ENCODE measurements at regions not wholly inside any gene's neighbourhood (a gene's known extent, or its start where the extent isn't known, plus 50 kb on each side); places are given as distances from the start of the nearest gene placed in this dataset.

DNA sequence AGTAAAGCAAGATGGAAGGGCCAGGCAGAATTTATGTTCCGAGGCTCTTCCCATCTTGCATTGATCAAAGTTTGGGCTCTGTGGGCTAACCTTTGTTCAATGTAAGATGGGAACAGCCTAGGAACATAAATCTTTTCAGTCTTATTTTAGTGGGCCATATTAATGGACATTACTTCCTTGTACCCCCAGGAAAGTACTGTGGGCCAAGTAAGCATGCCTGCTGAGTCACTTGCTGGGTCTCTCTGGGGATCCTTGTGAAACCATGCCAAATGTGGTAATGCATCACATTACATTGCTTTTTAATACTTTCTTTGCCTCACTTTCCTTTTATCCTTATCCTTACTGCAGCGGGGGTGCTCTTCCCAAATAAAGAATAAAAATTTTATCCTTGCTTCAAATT lies 349.5 kb upstream of the POU1F1 start:
- H4K20me1 ChIP-seq (ENCODE audit: control insufficient read depth, extremely low read depth, insufficient read depth, low read length) = no peaks in the 10 kb centered on the region
- H3K36me3 ChIP-seq (ENCODE audit: control insufficient read depth in 2 of 2, extremely low read depth in 1 of 2, insufficient read depth in 2 of 2, low read length in 2 of 2) = no peaks in the 10 kb centered on the region
- H3K27me3 ChIP-seq (ENCODE audit: control insufficient read depth, extremely low read depth, insufficient read depth, low read length) = no peaks in the 10 kb centered on the region
- H3K9me1 ChIP-seq (ENCODE audit: control insufficient read depth, extremely low read depth, insufficient read depth, low read length) = no peaks in the 10 kb centered on the region
- no peak for DNase-seq (ENCODE audit: low read depth, low spot score)
- no peak overlapping the region for H3K4me2 ChIP-seq (ENCODE audit: control insufficient read depth, extremely low read depth, insufficient read depth, low read depth, low read length)
- no peak overlapping the region for H2AFZ ChIP-seq (ENCODE audit: control insufficient read depth, low read length)
- dilution Hi-C loops (cut with MboI; ENCODE audit: extremely low pct_ligation_motif_present, low sequenced_read_pairs) = no loop called here
- H3K79me2 ChIP-seq (ENCODE audit: control insufficient read depth, insufficient read depth, low read length) = no peaks in the 10 kb centered on the region
- no peaks in the 10 kb centered on the region for H3K9me3 ChIP-seq (ENCODE audit: control insufficient read depth, low read depth, low read length)
- no peaks in the 10 kb centered on the region for H3K4me1 ChIP-seq (ENCODE audit: control insufficient read depth, extremely low read depth, insufficient read depth, low read length)
- H3K27ac ChIP-seq (ENCODE audit: control insufficient read depth, insufficient read depth, low read length) = no peak overlapping the region
- H3K4me3 ChIP-seq (ENCODE audit: control insufficient read depth in 2 of 3, extremely low read depth in 1 of 3, insufficient read depth in 2 of 3, low read depth in 1 of 3, low read length in 3 of 3) = no peak overlapping the region
- TF ChIP-seq EZH2 (IDR thresholded peaks at IDR 0.05; ENCODE audit: low read length) = no peak
- TF ChIP-seq, protein P1, sequence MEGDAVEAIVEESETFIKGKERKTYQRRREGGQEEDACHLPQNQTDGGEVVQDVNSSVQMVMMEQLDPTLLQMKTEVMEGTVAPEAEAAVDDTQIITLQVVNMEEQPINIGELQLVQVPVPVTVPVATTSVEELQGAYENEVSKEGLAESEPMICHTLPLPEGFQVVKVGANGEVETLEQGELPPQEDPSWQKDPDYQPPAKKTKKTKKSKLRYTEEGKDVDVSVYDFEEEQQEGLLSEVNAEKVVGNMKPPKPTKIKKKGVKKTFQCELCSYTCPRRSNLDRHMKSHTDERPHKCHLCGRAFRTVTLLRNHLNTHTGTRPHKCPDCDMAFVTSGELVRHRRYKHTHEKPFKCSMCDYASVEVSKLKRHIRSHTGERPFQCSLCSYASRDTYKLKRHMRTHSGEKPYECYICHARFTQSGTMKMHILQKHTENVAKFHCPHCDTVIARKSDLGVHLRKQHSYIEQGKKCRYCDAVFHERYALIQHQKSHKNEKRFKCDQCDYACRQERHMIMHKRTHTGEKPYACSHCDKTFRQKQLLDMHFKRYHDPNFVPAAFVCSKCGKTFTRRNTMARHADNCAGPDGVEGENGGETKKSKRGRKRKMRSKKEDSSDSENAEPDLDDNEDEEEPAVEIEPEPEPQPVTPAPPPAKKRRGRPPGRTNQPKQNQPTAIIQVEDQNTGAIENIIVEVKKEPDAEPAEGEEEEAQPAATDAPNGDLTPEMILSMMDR (optimal IDR thresholded peaks at IDR 0.05 in 1 of 3, IDR thresholded peaks at IDR 0.05 in 1 of 3, conservative IDR thresholded peaks at IDR 0.05 in 1 of 3; ENCODE audit: extremely low read depth in 1 of 3, insufficient read depth in 2 of 3, low read length in 3 of 3) = no peak
- FAIRE-seq = no peak
- no peak overlapping the region for H3K9ac ChIP-seq (ENCODE audit: control insufficient read depth, extremely low read depth, insufficient read depth, low read length)

DNA sequence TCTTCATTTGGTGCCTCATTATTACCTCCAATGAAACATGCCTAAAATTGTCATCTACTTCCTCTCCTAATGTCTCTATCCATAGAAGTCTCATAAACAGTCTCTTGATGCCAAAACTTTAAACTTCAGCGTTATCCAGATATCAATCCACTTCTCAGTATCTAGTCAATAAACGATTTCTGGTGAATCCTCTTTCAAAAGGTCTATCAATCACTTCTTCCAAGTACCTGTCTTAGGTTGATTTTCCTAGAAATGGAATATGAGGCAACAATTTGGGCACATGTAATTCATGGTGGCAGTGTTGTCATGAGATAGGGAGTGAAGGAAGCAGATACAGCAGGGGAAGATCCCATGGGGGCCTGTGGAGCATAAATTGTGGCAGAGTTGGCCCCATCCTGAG lies 348.5 kb upstream of the POU1F1 start:
- Histone ChIP-seq H3K4me3 (ENCODE audit: control insufficient read depth in 2 of 3, extremely low read depth in 1 of 3, insufficient read depth in 2 of 3, low read depth in 1 of 3, low read length in 3 of 3) (no peak overlapping the region), H3K36me3 (ENCODE audit: control insufficient read depth in 2 of 2, extremely low read depth in 1 of 2, insufficient read depth in 2 of 2, low read length in 2 of 2) (no peaks in the 10 kb centered on the region), H3K27ac (ENCODE audit: control insufficient read depth, insufficient read depth, low read length) (no peak overlapping the region), H3K9ac (ENCODE audit: control insufficient read depth, extremely low read depth, insufficient read depth, low read length) (no peak overlapping the region), H2AFZ (ENCODE audit: control insufficient read depth, low read length) (no peak overlapping the region), H3K9me1 (ENCODE audit: control insufficient read depth, extremely low read depth, insufficient read depth, low read length) (no peaks in the 10 kb centered on the region), H3K4me1 (ENCODE audit: control insufficient read depth, extremely low read depth, insufficient read depth, low read length) (no peaks in the 10 kb centered on the region), H3K9me3 (ENCODE audit: control insufficient read depth, low read depth, low read length) (no peaks in the 10 kb centered on the region), H3K79me2 (ENCODE audit: control insufficient read depth, insufficient read depth, low read length) (no peaks in the 10 kb centered on the region), H4K20me1 (ENCODE audit: control insufficient read depth, extremely low read depth, insufficient read depth, low read length) (no peaks in the 10 kb centered on the region), H3K4me2 (ENCODE audit: control insufficient read depth, extremely low read depth, insufficient read depth, low read depth, low read length) (no peak overlapping the region), H3K27me3 (ENCODE audit: control insufficient read depth, extremely low read depth, insufficient read depth, low read length) (no peaks in the 10 kb centered on the region)
- DNase-seq (ENCODE audit: low read depth, low spot score) (no peak), FAIRE-seq (no peak)
- no peak for TF ChIP-seq EZH2 (IDR thresholded peaks at IDR 0.05; ENCODE audit: low read length)
- TF ChIP-seq, protein P1 (optimal IDR thresholded peaks at IDR 0.05 in 1 of 3, IDR thresholded peaks at IDR 0.05 in 1 of 3, conservative IDR thresholded peaks at IDR 0.05 in 1 of 3; ENCODE audit: extremely low read depth in 1 of 3, insufficient read depth in 2 of 3, low read length in 3 of 3) = no peak
- dilution Hi-C loops (cut with MboI; ENCODE audit: extremely low pct_ligation_motif_present, low sequenced_read_pairs) = no loop called here

Measured in keratinocyte (primary cell).